ENCODE measurements at regions not wholly inside any gene's neighbourhood (a gene's known extent, or its start where the extent isn't known, plus 50 kb on each side); places are given as distances from the start of the nearest gene placed in this dataset.

GRCh38 chr2:136209561-136210454 lies 91.9 kb upstream of the CXCR4 start:
- DNase-seq = no peak

GRCh38 chr2:136208682-136209420 lies 90.9 kb upstream of the CXCR4 start:
- no peak for DNase-seq

DNA sequence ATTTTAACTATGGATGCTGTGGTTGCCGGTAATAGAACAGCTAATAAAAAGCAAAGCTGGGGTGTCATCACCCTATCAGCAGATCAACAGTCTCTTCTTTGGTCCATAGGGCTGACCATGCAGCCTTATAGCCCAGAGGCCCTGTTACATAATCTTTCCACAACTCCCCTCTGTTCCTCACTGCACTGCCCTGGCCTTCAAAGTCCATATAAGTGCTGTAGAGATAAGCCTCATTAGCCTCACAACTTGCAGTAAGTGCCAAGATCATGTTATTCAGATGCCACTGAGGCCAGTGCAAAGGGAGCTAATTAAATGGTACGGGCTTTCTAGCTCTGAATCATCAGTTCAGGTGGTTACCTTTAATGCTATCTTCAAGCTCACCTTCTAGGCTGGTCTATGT lies 89.7 kb upstream of the CXCR4 start:
- DNase-seq = no peak

GRCh38 chr2:136207030-136207623 lies 89.2 kb upstream of the CXCR4 start:
- DNase-seq = no peak

DNA sequence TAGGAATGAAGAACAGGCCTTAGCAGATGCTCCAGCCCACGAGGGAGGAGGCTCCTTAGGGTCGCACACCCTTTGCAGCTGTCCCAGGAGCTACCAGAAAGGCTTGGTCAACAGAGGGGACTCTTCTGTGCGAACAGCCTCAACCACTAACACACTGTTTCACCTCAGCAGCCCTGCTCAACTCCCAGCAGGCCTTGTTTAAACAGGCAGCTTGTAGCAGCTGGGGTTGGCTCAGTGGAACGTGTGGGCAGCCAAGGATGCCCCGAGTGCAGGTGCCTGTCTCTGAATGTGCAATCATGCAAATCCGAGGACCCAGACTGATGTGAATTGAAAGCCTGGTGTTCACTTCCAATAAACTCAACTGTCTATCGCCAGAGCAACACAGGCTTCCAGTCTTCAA lies 88.7 kb upstream of the CXCR4 start:
- no peak for DNase-seq

GRCh38 chr2:136205615-136206014 lies 87.7 kb upstream of the CXCR4 start:
- no peak for DNase-seq

DNA sequence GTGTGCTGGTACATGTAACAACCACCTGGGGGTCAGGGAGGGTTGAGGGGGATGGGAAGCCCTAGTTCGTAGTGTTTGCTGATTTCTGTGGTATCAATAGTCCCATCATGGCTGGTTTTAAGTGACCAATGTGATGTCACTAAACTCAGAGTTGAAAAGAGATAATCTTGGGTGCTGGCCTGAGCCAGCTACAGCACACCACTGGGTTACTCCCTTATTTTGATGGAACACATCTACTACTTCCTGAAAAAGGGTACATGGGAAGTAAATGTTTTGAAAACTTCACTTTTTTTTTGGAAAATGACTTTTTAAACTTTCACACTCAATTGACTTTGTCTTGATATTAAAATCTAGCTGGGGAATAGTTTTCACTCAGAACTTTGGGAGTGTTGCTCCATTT lies 87.0 kb upstream of the CXCR4 start:
- DNase-seq = no peak

DNA sequence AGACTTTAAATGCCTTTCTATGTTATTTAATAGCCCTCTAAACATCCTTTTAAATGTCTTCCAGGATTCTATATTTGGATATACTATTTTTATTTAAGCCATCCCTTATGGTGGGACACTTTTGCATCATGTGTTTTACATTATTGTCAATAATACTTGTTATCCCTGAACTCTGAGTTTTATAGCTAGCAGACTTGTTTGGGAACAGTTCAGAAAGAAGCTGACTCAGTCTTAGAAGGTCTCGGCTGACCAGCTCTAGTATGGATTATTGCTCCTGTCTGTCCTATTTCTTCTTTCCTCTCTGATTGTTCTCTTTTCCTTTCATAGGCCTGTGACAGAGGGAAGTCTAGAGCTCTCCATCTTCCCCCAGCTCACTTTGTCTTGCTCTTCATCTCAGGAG lies 77.3 kb upstream of the CXCR4 start:
- no peak for DNase-seq

GRCh38 chr2:136191041-136191440 lies 73.1 kb upstream of the CXCR4 start:
- no peak for DNase-seq

DNA sequence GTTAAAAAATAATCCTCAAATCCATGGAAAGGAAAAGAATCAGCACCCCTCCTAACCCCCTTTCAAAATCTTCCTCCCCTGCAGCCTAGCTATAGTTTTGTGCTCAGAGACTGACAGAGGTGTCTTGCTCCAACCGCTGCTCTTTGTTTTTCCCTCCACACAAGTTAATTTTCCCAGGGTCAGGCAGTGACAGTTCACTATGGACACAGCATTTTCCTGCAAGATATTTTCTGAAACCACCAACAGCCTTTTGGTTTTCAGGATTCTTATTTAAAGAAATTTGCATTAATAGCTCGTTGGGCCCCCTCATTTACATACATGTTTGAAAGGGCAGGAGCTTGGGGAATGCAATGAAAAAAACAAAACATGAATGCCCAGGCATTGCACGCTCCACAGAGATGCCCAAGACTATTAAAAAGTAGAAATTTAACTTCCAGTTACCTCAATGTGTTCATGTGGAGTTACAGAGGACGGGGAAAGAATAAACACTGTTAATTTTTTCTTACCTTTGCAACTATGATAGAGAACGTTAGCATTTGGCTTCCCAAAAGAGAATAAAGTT lies 71.4 kb upstream of the CXCR4 start:
- DNase-seq = no peak

GRCh38 chr2:136188086-136188485 lies 70.1 kb upstream of the CXCR4 start:
- DNase-seq = no peak

GRCh38 chr2:136185981-136186776 lies 68.2 kb upstream of the CXCR4 start:
- DNase-seq = peak; percentile 1

- no peak for DNase-seq
These were observed 65.1 kb upstream of the CXCR4 start for GRCh38 chr2:136183097-136183496.

- no peak for DNase-seq
These were observed 64.4 kb upstream of the CXCR4 start for GRCh38 chr2:136182315-136182714.

GRCh38 chr2:136179602-136179975 lies 61.6 kb upstream of the CXCR4 start:
- no peak for DNase-seq

DNA sequence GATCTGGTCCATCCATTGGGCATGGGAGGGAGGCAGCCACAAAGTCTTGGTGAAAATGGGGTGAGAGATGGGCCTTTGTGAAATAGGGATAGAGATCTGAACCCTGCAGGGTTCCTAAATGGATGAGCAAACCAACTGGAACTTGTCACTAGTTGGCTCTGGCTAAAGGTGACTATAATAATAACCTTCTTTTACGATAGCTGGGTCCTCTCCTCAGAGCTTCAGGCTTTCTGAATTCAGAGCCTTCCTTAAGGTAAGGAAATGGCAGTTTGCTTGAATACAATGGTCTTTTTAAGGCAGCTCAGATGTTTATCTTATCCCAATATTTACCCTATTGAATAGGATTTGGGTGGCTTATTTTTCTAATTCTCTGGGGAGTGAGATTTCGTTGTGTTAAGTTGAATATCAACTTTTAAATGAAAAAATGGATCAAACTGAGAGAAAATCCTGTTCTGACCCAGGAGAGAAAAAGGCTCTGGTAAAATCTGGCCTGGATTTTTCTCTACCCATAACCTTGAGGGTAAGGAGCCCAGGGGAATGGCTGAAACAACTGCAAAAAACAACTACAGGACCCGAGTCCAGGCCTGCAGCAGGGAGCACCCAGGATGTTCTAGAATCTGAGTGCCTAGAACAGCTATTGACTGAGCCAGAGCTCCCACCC lies 61.1 kb upstream of the CXCR4 start:
- no peak for DNase-seq

- DNase-seq = no peak
These were observed 57.9 kb upstream of the CXCR4 start for GRCh38 chr2:136175868-136176267.

DNA sequence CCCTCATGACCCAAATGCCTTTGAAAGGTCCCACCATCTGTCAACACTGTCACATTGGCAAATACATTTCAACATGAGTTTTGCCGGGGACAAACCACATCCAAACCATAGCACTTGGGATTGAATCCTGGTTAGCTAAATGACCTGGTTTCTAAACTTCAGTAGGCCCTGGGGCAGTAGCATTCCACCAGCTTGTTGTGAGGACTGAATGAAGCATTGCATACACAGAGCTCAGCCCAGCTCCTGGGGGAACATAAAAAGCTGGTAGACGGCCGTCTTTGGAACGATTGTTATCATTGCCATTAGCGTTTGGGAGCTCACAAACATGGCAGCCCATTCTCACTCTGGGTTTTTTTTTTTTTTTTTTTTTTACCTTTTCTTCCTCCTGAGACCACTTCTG lies 57.5 kb upstream of the CXCR4 start:
- DNase-seq = no peak

DNA sequence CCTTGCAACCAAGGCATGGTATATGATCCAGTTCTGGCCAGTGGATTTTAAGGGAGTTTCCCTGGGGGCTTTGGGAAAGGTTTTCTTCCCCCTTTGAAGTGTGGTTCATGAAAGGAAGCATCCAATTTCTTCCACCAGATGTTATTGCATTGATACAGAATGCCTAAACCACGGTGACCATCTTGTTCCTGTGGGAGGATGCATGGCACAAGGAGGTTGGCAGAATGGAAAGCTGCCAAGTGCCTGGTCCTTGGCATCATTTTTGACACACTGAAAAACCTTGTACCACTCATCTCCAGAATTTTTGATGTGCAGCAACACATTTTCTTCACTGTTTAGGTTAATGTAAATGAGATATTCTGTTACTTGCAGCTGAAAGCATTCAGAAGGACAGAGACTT lies 55.2 kb upstream of the CXCR4 start:
- DNase-seq = no peak

DNA sequence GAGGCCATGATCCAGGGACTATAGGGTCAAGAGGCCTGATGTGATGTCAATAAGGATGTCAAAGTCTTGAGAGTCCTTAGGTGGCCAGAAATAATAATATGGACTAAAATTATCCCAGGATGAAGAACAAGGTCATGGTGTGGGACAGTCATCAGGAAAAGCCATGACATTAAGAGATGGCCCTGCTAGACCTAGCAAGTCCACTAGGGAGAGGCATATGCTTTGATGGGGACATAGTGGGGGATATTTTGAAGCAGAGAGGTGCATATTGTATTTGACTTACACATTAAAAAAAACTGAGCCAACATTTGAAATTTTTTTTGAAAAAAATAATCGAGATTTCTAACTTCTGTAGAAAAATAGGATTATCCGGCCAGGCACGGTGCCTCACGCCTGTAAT lies 53.3 kb upstream of the CXCR4 start:
- no peak for DNase-seq

- DNase-seq = no peak
These were observed 50.8 kb upstream of the CXCR4 start for GRCh38 chr2:136168720-136169119.

All from EL (cell line).